IMR-90 (cell line): ENCODE measurements at regions not wholly inside any gene's neighbourhood (a gene's known extent, or its start where the extent isn't known, plus 50 kb on each side); places are given as distances from the start of the nearest gene placed in this dataset.

Experiments
- ATAC-seq: fragments of 200-7000 bp; cut with Tn5 transposase; 2 replicates; pipeline ENCODE4 v1.9.1; 2020; ENCODE audit warnings: low read depth, mild to moderate bottlenecking, moderate library complexity
- BruUV-seq: library from RNA; stranded (reverse); fragments of 400-500 nt; replicated peaks from 2 replicates; lab custom pipeline; 2021; lab: Mats Ljungman, UMichigan
- CTCF ChIA-PET: fragments of 300-600 bp; formaldehyde crosslinking; extraction: SDS; loops from one replicate; lab custom pipeline; 2021; ENCODE audit warnings: antibody characterized with exemption; lab: Yijun Ruan, JAX
- POLR2A ChIA-PET: fragments of 300-600 bp; sonication (Branson Sonifier 250); formaldehyde crosslinking; loops from one replicate; lab custom pipeline; 2022; ENCODE audit warnings: antibody characterized with exemption; ENCODE audit not compliant: unreplicated experiment; lab: Charles Lee
- DNase-seq: peaks from one replicate; pipeline ENCODE4 v3.0.0; 2013
- H2AFZ ChIP-seq: replicated peaks from 2 replicates; pipeline ENCODE3; 2013; ENCODE audit warnings: low read length, mild to moderate bottlenecking; ENCODE audit not compliant: poor library complexity
- H2AK5ac ChIP-seq: 2 replicates; pipeline ENCODE4 v1.6.1; 2013; ENCODE audit warnings: low read depth, low read length, inconsistent platforms
- H2AK9ac ChIP-seq: replicated peaks from 2 replicates; pipeline ENCODE3; 2013; ENCODE audit warnings: mild to moderate bottlenecking, low read depth, low read length, moderate library complexity; ENCODE audit not compliant: poor library complexity
- H2BK120ac ChIP-seq: 2 replicates; pipeline ENCODE4 v1.6.1; 2013; ENCODE audit warnings: low read depth, low read length, inconsistent platforms
- H2BK15ac ChIP-seq: 3 replicates; pipeline ENCODE4 v1.6.1; 2013; ENCODE audit warnings: low read depth, low read length, inconsistent platforms
- H2BK20ac ChIP-seq: 2 replicates; pipeline ENCODE4 v1.6.1; 2013; ENCODE audit warnings: low read depth, mild to moderate bottlenecking, inconsistent platforms, low read length, moderate library complexity
- H2BK5ac ChIP-seq: 2 replicates; pipeline ENCODE4 v1.6.1; 2013; ENCODE audit warnings: mild to moderate bottlenecking, low read depth, low read length, inconsistent platforms; ENCODE audit not compliant: poor library complexity, severe bottlenecking
- H3K14ac ChIP-seq: replicated peaks from 2 replicates; pipeline ENCODE4 v1.6.1; 2013; ENCODE audit warnings: low read depth, low read length, inconsistent platforms
- H3K18ac ChIP-seq: 2 replicates; pipeline ENCODE4 v1.6.1; 2013; ENCODE audit warnings: low read depth, low read length, control low read depth
- H3K23ac ChIP-seq: 2 replicates; pipeline ENCODE4 v1.6.1; 2013; ENCODE audit warnings: low read depth, low read length, inconsistent platforms
- H3K27ac ChIP-seq: 2 replicates; pipeline ENCODE4 v1.5.1; 2013; ENCODE audit warnings: mild to moderate bottlenecking, control low read depth, low read length; ENCODE audit not compliant: insufficient read depth
- H3K27me3 ChIP-seq: 2 replicates; pipeline ENCODE4 v1.6.1; 2013; ENCODE audit warnings: low read length; ENCODE audit not compliant: control insufficient read depth, insufficient read depth
- H3K36me3 ChIP-seq: 2 replicates; pipeline ENCODE4 v1.6.1; 2013; ENCODE audit warnings: low read length, mixed read lengths; ENCODE audit not compliant: control insufficient read depth, insufficient read depth
- H3K4ac ChIP-seq: 2 replicates; pipeline ENCODE4 v1.6.1; 2013; ENCODE audit warnings: low read depth, low read length, inconsistent platforms
- H3K4me1 ChIP-seq: 2 replicates; pipeline ENCODE4 v1.6.1; 2013; ENCODE audit warnings: low read length, mixed read lengths; ENCODE audit not compliant: control insufficient read depth, insufficient read depth
- H3K4me2 ChIP-seq: 2 replicates; pipeline ENCODE4 v1.6.1; 2013; ENCODE audit warnings: low read depth, mild to moderate bottlenecking, control low read depth, low read length, moderate library complexity
- H3K4me3 ChIP-seq: 2 replicates; pipeline ENCODE4 v1.5.1; 2013; ENCODE audit warnings: low read depth, mild to moderate bottlenecking, control low read depth, low read length, moderate library complexity; ENCODE audit not compliant: insufficient read depth
- H3K56ac ChIP-seq: 2 replicates; pipeline ENCODE4 v1.6.1; 2013; ENCODE audit warnings: low read length, inconsistent platforms; ENCODE audit not compliant: insufficient read depth; ENCODE audit errors: extremely low read depth
- H3K79me1 ChIP-seq, 2 experiments: 2 replicates each; pipeline ENCODE4 v1.6.1; 2013; ENCODE audit warnings: low read length in 2 of 2, inconsistent platforms in 1 of 2, low read depth in 1 of 2
- H3K9ac ChIP-seq: 2 replicates; pipeline ENCODE4 v1.6.1; 2013; ENCODE audit warnings: low read depth, low read length, control low read depth
- H3K9me1 ChIP-seq: 2 replicates; pipeline ENCODE4 v1.6.1; 2013; ENCODE audit warnings: low read length, inconsistent platforms; ENCODE audit not compliant: insufficient read depth
- H3K9me3 ChIP-seq: 2 replicates; pipeline ENCODE4 v1.6.1; 2013; ENCODE audit warnings: low read length; ENCODE audit not compliant: control insufficient read depth, insufficient read depth
- H4K20me1 ChIP-seq: 2 replicates; pipeline ENCODE4 v1.6.1; 2013; ENCODE audit warnings: low read length, inconsistent platforms; ENCODE audit not compliant: insufficient read depth
- H4K5ac ChIP-seq: 2 replicates; pipeline ENCODE4 v1.6.1; 2013; ENCODE audit warnings: mild to moderate bottlenecking, low read depth, low read length, control low read depth
- H4K8ac ChIP-seq, 2 experiments: 2 replicates each; pipeline ENCODE4 v1.6.1; 2013; ENCODE audit warnings: low read depth in 2 of 2, low read length in 2 of 2, control low read depth in 1 of 2, inconsistent platforms in 1 of 2
- H4K91ac ChIP-seq: 2 replicates; pipeline ENCODE4 v1.6.1; 2013; ENCODE audit warnings: low read depth, low read length, inconsistent platforms; ENCODE audit not compliant: insufficient read depth
- BHLHE40 ChIP-seq: fragments of 150-350 bp; IDR thresholded peaks from 2 replicates; pipeline ENCODE4 v1.6.1; 2016; ENCODE audit warnings: mild to moderate bottlenecking, low read depth, low read length
- CEBPB ChIP-seq: IDR thresholded peaks from 2 replicates; pipeline ENCODE4 v1.6.1; 2012; ENCODE audit warnings: low read depth, low read length, improper control_type of control experiment
- CHD1 ChIP-seq: IDR thresholded peaks from 2 replicates; pipeline ENCODE4 v1.6.1; 2012; ENCODE audit warnings: low read depth, low read length, improper control_type of control experiment
- CTCF ChIP-seq: conservative IDR thresholded peaks from 2 replicates; pipeline ENCODE4 v1.5.1; 2012; ENCODE audit warnings: mild to moderate bottlenecking, low read depth, low read length, improper control_type of control experiment
- ELK1 ChIP-seq: fragments of 150-350 bp; IDR thresholded peaks from 2 replicates; pipeline ENCODE4 v1.6.1; 2016; ENCODE audit warnings: low read depth, mild to moderate bottlenecking, low read length, moderate library complexity, borderline replicate concordance
- FOS ChIP-seq: fragments of 150-350 bp; IDR thresholded peaks from 2 replicates; pipeline ENCODE4 v1.6.1; 2016; ENCODE audit warnings: low read depth, low read length
- MAFK ChIP-seq: IDR thresholded peaks from 2 replicates; pipeline ENCODE4 v1.6.1; 2012; ENCODE audit warnings: low read depth, low read length, improper control_type of control experiment
- MAZ ChIP-seq: IDR thresholded peaks from 2 replicates; pipeline ENCODE4 v1.6.1; 2012; ENCODE audit warnings: low read depth, mild to moderate bottlenecking, low read length, improper control_type of control experiment, moderate library complexity, borderline replicate concordance
- MXI1 ChIP-seq: IDR thresholded peaks from 2 replicates; pipeline ENCODE4 v1.6.1; 2012; ENCODE audit warnings: low read depth, mild to moderate bottlenecking, low read length, moderate library complexity, borderline replicate concordance
- NFE2L2 ChIP-seq: fragments of 150-350 bp; IDR thresholded peaks from 2 replicates; pipeline ENCODE4 v1.6.1; 2016; ENCODE audit warnings: low read depth, mild to moderate bottlenecking, low read length
- POLR2A ChIP-seq: IDR thresholded peaks from 2 replicates; pipeline ENCODE4 v1.6.1; 2012; ENCODE audit warnings: mild to moderate bottlenecking, low read depth, low read length
- RAD21 ChIP-seq: IDR thresholded peaks from 2 replicates; pipeline ENCODE4 v1.6.1; 2012; ENCODE audit warnings: low read length, improper control_type of control experiment
- RCOR1 ChIP-seq: IDR thresholded peaks from 2 replicates; pipeline ENCODE4 v1.6.1; 2012; ENCODE audit warnings: mild to moderate bottlenecking, low read length, improper control_type of control experiment; ENCODE audit not compliant: insufficient replicate concordance
- RFX5 ChIP-seq: IDR thresholded peaks from 2 replicates; pipeline ENCODE4 v1.8.0; 2012; ENCODE audit warnings: low read depth, mild to moderate bottlenecking, low read length, moderate library complexity
- SMC3 ChIP-seq: fragments of 150-350 bp; IDR thresholded peaks from 2 replicates; pipeline ENCODE4 v1.6.1; 2016; ENCODE audit warnings: low read depth, mild to moderate bottlenecking, antibody characterized with exemption, low read length, moderate library complexity
- WGBS, 2 experiments: methylation state at CpG; one replicate each; pipeline versions ENCODE4 v1.1.5 to v1.1.7; 2013; ENCODE audit warnings: missing lambda C conversion rate in 2 of 2; ENCODE audit not compliant: insufficient read length in 1 of 2; ENCODE audit errors: extremely low coverage in 2 of 2; 5-methylcytosine and 5-hydroxymethylcytosine counted together
- dilution Hi-C: fragments of 300-500 bp; cut with HindIII; formaldehyde crosslinking; loops from one replicate; pipeline ENCODE4 v1.14.3; 2018; ENCODE audit warnings: low sequenced_read_pairs; ENCODE audit not compliant: unreplicated experiment
- in situ Hi-C: fragments of 300-500 bp; cut with MboI; formaldehyde crosslinking; loops from 3 replicates; pipeline ENCODE4 v1.14.3; 2019; ENCODE audit warnings: low sequenced_read_pairs, inconsistent platforms, mixed read lengths
- intact Hi-C: fragments of 100-400 bp; cut with micrococcal nuclease; formaldehyde crosslinking; loops from 2 replicates; pipeline ENCODE4 v1.10.0; 2022
- TF ChIP-seq, protein P1 (sequence below): fragments of 150-350 bp; IDR thresholded peaks from 2 replicates; pipeline ENCODE4 v1.6.1; 2017; ENCODE audit warnings: mild to moderate bottlenecking, antibody characterized with exemption, low read length, low read depth

- Histone ChIP-seq H2AK5ac (no peak overlapping the region), H3K18ac (no peak overlapping the region), H2AK9ac (no peak overlapping the region), H2BK15ac (no peak overlapping the region), H3K27me3 (no peaks in the 10 kb centered on the region), H3K36me3 (no peaks in the 10 kb centered on the region), H3K9me1 (peaks cover 9% of the 10 kb centered on the region), H3K79me1 (no peaks in the 10 kb centered on the region), H3K23ac (no peak overlapping the region), H4K5ac (no peak overlapping the region), H3K4me1 (peaks cover 15% of the 10 kb centered on the region), H4K20me1 (no peaks in the 10 kb centered on the region), H3K27ac (no peak overlapping the region), H4K91ac (no peak overlapping the region), H2AFZ (no peak overlapping the region), H3K9ac (no peak overlapping the region), H3K4me2 (no peak overlapping the region), H3K4me3 (no peak overlapping the region), H3K14ac (no peak overlapping the region), H2BK120ac (no peak overlapping the region), H2BK20ac (no peak overlapping the region), H3K9me3 (no peaks in the 10 kb centered on the region), H3K56ac (no peak overlapping the region; the same call in 1 of the 2 replicates), H3K4ac (no peak overlapping the region), H4K8ac (no peak overlapping the region), H2BK5ac (no peak overlapping the region)
- dilution Hi-C loops: no loop called here
- intact Hi-C loops: no loop called here
- TF ChIP-seq POLR2A (no peak), CEBPB (no peak), MAFK (no peak), BHLHE40 (no peak), CTCF (no peak), FOS (no peak), SMC3 (no peak), RFX5 (no peak), CHD1 (no peak), RAD21 (no peak), MAZ (no peak), RCOR1 (no peak), MXI1 (no peak), NFE2L2 (no peak), ELK1 (no peak)
- TF ChIP-seq, protein P1, sequence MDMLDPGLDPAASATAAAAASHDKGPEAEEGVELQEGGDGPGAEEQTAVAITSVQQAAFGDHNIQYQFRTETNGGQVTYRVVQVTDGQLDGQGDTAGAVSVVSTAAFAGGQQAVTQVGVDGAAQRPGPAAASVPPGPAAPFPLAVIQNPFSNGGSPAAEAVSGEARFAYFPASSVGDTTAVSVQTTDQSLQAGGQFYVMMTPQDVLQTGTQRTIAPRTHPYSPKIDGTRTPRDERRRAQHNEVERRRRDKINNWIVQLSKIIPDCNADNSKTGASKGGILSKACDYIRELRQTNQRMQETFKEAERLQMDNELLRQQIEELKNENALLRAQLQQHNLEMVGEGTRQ: no peak
- BruUV-seq: no TSS peak
- no CpG with 5 or more reads among the region's 6 CpGs for WGBS, 2 experiments
- in situ Hi-C loops: no loop called here
- DNase-seq: no peak
- CTCF ChIA-PET: no interaction called here
- no peak for ATAC-seq
- POLR2A ChIA-PET: no interaction called here
These were observed 174.5 kb upstream of the RUNX1 start for GRCh38 chr21:35223480-35224156.
